ENCODE measurements at regions not wholly inside any gene's neighbourhood (a gene's known extent, or its start where the extent isn't known, plus 50 kb on each side); places are given as distances from the start of the nearest gene placed in this dataset.

- CTCF ChIA-PET: no interaction called here
- ATAC-seq (no peak), DNase-seq (ENCODE audit: low read depth, low spot score) (no peak)
- RAD21 ChIA-PET (ENCODE audit: low non-redundant PET in 1 of 2, low total read pairs in 2 of 2, uncharacterized antibody in 2 of 2, unreplicated experiment in 2 of 2): no interaction called here
- Histone ChIP-seq H3K9me2 (ENCODE audit: insufficient read depth) (no peaks in the 10 kb centered on the region), H3K4me1 (ENCODE audit: control insufficient read depth in 1 of 2, insufficient read depth in 2 of 2, low read length in 2 of 2) (peaks cover 3 to 6% of the 10 kb centered on the region in 2 experiments; a peak in 2 of 4 replicates), H3K36me3 (ENCODE audit: control insufficient read depth in 1 of 2, insufficient read depth in 2 of 2, low read length in 2 of 2) (no peaks in the 10 kb centered on the region), H3K9ac (ENCODE audit: low read length) (no peak overlapping the region), H3K4me3 (replicated peaks in 1 of 2; ENCODE audit: low read depth in 1 of 2, low read length in 2 of 2) (no peak overlapping the region), H3K27me3 (ENCODE audit: insufficient read depth, low read length) (no peaks in the 10 kb centered on the region), H4K20me1 (ENCODE audit: insufficient read depth) (no peaks in the 10 kb centered on the region), H3K4me2 (ENCODE audit: low read length) (no peak overlapping the region), H3K79me2 (ENCODE audit: insufficient read depth, low read length) (no peaks in the 10 kb centered on the region), H3K9me3 (ENCODE audit: control insufficient read depth in 1 of 2, insufficient read depth in 1 of 2, low read depth in 1 of 2, low read length in 2 of 2) (no peaks in the 10 kb centered on the region), H3K27ac (ENCODE audit: low read depth, low read length) (no peak overlapping the region), H2AFZ (ENCODE audit: low read depth, low read length, poor library complexity, severe bottlenecking) (no peak overlapping the region)
- TF ChIP-seq SIN3A (IDR thresholded peaks at IDR 0.05; ENCODE audit: low read depth) (no peak), ZFX (IDR thresholded peaks at IDR 0.05) (no peak), JUND (IDR thresholded peaks at IDR 0.05) (no peak), FOSL1 (IDR thresholded peaks at IDR 0.05; ENCODE audit: low read depth) (no peak), TCF7L2 (IDR thresholded peaks at IDR 0.05; ENCODE audit: borderline replicate concordance, extremely low read depth, insufficient read depth, insufficient read length) (no peak), ELF1 (IDR thresholded peaks at IDR 0.05; ENCODE audit: borderline replicate concordance, low read depth) (no peak), SRF (IDR thresholded peaks at IDR 0.05; ENCODE audit: low read depth) (no peak), POLR2A (IDR thresholded peaks at IDR 0.05; ENCODE audit: borderline replicate concordance, extremely low read depth, insufficient read depth, insufficient read length) (no peak), ZNF274 (IDR thresholded peaks at IDR 0.05; ENCODE audit: low read depth, low read length) (no peak), YY1 (IDR thresholded peaks at IDR 0.05; ENCODE audit: extremely low read depth, insufficient replicate concordance, low read depth, low read length) (no peak), RAD21 (IDR thresholded peaks at IDR 0.05; ENCODE audit: low read depth) (no peak), SP1 (IDR thresholded peaks at IDR 0.05; ENCODE audit: low read depth) (no peak), REST (IDR thresholded peaks at IDR 0.05; ENCODE audit: low read depth) (no peak), ZBTB33 (IDR thresholded peaks at IDR 0.05; ENCODE audit: extremely low read depth, insufficient replicate concordance, low read length) (no peak), EZH2 (IDR thresholded peaks at IDR 0.05) (no peak), CTCF (IDR thresholded peaks at IDR 0.05 in 2 of 3, conservative IDR thresholded peaks at IDR 0.05 in 1 of 3; ENCODE audit: borderline replicate concordance in 1 of 3, insufficient read depth in 1 of 3, low read depth in 2 of 3, low read length in 2 of 3) (no peak), ATF3 (IDR thresholded peaks at IDR 0.05) (no peak)
- intact Hi-C loops (cut with micrococcal nuclease): no loop called here
- POLR2A ChIA-PET: no interaction called here
- no TSS peak for BruUV-seq (replicated peaks)
Observed at GRCh38 chr13:34247596-34247995, 429.6 kb downstream of the RFC3 start.
